ENCODE measurements at regions not wholly inside any gene's neighbourhood (a gene's known extent, or its start where the extent isn't known, plus 50 kb on each side); places are given as distances from the start of the nearest gene placed in this dataset.

DNA sequence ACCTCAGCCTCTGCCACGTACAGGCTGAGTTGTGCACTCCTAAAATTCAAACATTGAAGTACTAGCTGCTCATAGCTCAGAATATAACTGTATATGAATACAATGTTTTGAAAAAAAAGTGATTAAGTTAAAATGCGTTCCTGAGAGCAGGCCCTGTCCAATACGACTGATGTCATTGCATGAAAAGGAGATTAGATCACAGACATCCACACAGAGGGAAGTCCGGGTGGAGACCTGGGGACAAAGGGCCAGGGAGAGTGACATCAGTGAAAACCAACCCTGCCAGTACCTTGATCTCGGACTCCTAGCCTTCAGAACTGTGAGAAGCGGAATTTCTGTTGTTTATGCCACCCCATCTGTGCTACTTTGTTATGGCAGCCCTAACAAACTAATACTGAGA, 311.4 kb upstream of the NR2F2 start:
- no peak for DNase-seq

DNA sequence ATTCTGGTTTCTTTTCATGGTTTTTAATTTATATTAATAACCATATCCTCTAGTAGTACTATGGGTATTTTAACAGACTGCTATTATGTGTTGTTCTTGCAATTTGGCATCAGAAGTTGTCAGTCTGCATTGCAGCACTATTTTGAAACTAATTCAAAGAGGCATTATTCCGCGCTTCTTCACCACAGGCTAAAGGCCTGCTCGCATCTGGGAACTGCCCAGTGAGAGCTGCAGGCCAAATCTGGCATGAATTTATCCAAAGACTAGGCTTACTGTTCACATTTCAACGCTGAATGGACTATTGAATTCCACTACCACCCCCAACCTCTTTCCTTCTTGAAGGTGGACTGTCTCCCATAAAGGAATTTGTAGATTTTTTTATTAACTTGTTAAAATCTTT, 310.4 kb upstream of the NR2F2 start:
- no peak for DNase-seq

DNA sequence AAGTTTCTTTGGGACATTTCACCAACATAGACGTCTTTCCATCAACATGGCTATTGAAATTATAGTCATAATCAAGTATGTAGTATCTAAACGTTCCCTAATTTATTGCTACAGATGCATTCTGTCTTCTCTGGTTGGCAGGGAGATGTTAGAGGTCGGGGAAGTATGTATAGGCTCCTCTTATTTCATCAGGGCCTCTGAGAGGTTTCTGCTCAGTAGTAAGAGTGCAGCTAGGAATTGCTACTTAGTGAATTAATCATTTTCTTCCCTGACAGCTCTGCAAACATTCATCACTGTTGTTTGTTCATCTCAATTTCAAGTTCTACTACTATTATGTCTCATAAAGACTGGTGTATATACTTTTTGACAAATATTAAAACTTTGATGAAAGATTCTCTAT, 309.7 kb upstream of the NR2F2 start:
- DNase-seq, result no peak

DNA sequence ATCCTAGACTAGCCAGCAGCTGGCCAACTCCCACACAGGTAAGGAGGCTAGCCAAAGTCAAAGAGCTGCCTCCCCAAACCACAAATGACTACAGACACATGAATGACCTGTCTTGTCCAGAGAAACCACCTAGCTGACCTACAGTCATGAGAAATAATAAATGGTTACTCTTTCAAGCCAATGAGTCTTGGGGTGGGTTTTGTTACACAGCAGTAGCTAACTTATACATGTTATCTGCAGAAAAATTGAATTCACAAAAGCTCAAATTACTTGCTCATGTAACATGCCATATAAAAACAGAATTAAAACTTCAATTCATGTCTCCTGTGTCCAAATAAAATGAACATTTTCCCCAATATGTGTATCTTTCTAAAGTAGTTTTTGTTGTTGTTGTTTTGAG, 307.4 kb upstream of the NR2F2 start:
- no peak for DNase-seq

DNA sequence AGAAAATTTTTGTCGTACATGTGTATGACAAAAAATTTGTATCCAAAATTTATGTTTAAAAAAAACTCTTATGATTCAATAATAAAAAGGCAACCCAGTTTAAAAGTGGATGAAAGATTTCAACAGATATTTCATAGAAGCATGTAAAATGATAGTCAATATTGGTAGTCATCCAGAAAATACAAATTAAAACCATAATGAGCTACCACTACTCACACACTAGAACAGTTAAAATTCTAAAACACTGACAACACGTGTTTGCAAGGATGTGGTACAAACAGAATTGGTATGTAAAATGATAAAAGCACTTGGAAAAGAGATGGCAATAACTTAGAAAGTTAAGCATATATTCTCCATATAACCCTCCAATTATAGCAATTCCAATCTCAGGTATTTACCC, 303.0 kb upstream of the NR2F2 start:
- DNase-seq, result no peak

DNA sequence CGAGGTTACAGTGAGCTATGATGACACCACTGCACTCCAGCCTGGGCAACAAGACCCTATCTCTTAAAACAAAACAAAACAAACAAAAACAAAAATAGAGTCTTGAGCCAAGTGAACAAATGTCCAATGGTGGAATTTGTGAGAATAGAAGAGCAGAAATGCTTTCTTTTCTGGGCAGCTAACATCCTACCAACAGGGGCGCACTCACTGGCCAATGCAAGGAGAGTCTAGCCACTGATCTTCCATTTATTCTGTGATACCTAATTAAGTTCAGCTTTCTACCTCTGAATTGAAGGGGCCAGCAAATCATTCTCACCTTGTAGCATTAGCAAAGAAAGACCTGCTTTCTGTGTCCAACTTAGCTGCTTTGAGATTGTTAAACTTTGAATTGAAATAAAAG, 301.9 kb upstream of the NR2F2 start:
- no peak for DNase-seq

DNA sequence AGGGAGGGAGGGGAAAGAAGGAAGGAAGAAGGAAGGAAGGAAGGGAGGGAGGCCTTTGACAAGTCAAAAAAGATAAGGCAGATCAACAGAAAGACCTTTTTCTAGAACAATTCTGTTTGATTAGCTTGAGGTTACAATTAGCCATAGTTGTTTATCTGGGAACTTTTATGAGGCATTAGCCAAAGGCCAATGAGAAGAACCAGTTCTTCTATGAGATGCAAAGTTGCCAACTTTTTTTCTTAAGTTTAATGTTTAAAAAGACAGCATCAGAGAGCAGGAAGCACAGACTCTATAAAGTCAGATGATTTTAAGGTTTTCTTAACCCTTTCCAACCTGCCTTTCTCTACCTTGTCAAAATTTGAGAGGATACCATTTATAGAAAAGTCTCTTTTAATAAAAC, 301.3 kb upstream of the NR2F2 start:
- DNase-seq, result no peak

DNA sequence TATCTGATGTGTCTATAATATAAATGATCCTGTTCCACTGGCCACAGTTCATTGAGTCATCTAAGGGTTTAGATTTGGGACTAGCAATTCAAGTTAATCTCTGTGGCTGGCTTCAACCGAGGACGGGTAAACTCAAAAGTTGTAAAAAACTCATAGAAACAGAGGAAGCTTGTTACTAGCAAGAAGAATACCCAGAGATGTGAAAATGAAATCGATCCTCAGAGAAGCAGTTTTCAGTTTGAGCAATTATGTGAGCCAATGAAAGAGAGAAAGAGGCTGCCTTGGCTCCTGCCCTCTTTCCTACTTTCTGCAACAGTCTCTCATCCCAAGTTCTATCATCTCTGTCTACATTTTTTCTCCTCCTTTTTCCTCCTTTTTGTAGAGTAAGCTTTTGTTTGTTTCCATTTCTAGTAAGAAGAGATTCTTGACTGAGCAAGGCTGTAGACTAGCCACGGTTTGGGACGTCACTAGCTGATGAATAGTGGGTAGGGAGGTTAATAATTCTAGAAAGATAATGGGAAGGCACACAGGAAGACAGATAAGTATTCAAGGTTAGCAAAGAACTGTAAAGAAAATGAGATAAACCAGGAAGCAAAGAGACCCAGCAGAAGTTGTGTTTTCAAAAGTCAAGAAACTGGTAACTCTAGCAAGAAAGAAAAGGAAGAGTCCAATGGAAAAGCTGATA, 298.9 kb upstream of the NR2F2 start:
- DNase-seq, result no peak

DNA sequence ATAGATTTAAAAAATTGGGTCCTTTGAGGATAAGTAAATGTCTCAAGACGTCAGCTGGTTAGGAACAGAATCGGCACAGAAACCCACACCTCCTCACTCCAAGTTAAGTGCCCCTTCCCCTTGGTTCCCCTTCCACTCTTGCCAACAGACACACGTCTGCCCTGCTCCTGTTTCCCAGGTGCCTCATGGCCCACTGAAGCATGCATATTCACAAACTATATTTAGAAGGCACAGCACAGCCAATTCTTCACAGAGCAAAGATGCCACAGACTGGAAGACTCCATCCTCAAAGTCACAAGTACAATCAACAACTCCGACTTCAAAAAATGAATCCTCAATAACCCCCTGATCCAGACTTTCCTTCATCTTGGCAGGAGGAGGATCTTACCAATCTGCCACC, 295.4 kb upstream of the NR2F2 start:
- DNase-seq, result no peak

DNA sequence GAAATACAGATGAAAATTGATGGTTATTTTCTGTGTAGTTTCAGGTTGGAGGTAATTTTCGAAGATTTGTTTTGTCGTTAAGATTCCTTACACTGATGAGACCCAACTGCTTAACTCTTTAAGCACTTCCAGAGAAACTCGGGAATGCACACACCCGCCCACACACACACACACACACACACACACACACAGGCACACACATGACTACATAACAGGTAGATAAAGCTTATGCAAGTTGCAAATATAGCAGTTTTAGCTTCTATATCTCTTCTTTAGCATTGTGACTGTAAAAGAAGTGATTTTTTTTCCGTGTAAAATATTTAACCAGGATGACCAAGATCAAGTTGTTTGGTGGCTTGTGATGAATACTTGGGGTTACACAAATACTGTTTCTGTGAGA, 294.9 kb upstream of the NR2F2 start:
- no peak for DNase-seq

DNA sequence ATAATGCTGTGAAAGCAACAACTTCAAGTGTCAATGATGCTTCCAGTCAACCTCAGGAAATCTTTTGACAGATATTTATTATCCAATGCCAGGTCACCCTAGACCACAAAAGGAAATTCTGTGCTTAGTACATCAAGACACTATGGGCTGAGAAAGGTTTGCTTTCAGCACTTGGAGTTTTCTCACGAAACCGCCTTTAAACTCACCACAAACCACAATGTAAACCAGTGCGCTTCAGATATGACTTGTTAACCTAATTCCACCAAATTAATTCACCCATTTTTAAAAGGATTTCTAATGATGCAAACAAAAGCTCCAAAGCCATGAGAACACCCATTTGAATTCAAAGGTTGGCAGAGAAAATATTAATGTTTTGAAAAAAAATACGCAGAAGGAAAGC, 292.9 kb upstream of the NR2F2 start:
- no peak for DNase-seq

DNA sequence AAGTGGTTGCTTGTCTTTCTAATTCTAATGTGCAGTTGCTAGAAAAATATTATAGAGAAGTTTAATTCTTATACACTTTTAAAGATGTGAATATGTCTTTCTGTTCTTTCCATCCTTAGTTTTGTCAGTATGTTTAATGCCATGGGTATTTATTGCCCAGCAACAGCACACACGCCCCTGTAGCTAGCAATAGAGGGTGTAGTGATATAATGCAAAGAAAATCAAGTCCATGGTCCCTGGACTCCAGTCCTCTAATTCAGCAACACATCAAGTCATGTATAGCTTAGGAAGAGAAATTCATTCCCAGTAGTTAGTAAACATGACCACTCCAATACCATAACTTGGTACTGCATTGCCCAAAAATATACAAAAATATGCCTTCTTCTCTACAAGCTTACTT, 292.4 kb upstream of the NR2F2 start:
- no peak for DNase-seq

DNA sequence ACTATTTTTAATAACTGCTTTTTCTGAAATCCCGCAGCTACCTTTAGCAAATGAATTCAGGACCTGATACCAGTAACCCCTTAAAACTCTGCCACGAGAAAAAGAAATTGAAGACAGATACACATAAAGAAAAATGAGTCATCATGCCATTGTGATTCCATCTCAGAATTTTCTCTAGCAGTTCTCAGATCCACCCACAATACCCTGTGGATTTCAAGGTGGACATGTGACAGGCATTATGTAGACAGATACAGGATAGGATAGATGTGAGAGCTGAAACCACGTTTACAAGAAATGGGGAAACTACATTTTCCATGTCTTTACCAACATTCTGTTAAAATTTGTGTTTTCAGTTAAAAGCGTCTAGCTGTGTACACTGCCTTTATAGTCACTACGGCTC, 291.9 kb upstream of the NR2F2 start:
- no peak for DNase-seq

DNA sequence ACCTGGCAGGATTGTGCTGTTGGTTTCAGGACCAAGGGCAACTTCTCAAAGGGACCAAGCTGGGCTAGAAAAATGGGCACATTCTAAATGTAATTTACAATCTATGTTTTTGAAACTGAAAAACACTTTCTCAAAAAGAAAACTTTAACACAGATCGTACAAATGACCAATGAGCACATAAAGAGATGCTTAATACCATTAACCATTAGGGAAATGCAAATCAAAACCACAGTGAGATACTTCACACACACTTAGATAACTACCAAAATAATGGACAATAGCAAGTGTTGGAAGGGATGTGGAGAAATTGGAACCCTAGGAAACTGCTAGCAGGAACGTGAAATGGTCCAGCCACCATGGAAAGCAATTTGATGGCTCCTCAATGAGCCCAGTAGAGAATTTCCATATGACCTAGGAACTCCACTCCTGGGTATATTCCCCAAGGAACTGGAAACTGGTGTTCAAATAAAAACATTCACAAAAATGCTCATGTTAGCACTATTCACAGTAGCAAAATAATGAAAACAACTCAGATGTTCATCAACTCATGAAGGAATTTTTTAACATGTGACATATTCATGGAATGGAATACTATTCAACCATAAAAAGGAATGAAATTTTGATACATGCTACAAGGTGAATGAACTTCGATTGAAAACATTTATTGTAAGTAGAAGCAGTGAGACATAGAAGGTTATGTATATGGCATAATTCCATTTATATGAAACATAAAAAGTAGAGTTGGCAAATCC, 288.3 kb upstream of the NR2F2 start:
- no peak for DNase-seq

DNA sequence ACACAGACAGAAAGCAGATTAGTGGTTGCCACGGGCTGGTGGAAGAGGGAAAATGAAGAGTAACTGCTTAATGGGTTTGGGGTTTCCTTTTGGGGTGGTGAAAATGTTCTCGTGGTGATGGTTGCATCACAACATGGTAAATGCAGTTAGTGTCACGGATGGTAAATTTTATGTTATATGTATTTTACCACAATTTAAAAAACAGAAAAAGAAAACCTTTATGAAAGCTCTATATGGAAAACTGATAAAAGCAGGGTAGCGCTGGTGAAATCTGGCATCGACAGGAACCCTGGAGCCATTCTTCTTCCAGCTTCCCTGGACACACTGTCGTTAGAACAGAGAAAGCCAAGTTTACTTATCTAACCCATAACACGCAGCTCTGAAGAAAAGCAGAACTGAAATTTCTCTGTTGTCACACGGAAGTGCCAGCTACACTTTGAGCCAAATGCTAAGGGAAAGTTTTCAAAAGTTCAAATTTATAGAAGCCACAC, 287.7 kb upstream of the NR2F2 start:
- DNase-seq, result peak; percentile 25 to 44

DNA sequence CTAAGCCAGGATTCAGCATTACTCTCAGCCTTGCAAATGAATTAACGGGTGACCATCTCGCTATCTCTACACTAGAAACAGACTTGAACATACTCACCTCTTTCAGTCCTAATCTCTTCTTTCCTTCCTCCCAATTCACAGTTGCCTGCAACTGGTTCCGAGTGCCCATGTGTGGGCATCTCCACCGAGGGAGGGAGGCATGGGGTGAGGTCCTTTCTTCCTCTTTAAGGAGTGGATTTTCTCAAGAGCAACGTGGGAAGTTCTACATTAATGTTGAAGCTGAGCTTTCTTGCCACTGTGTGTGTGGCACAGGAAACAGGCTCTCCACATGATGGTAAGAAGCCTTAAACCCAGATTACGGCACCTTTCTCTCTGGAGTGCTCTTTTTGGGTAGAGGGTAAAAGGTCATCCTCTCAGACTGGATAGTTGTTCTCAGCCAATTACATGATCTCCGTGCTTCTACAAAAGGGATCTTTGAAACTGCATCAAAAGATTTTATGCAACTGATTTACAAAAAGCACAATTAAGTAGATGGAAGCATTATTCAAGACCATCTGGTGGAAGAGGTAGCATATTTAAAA, 286.8 kb upstream of the NR2F2 start:
- peak in 1 of 2 donors; percentile 57 for DNase-seq

DNA sequence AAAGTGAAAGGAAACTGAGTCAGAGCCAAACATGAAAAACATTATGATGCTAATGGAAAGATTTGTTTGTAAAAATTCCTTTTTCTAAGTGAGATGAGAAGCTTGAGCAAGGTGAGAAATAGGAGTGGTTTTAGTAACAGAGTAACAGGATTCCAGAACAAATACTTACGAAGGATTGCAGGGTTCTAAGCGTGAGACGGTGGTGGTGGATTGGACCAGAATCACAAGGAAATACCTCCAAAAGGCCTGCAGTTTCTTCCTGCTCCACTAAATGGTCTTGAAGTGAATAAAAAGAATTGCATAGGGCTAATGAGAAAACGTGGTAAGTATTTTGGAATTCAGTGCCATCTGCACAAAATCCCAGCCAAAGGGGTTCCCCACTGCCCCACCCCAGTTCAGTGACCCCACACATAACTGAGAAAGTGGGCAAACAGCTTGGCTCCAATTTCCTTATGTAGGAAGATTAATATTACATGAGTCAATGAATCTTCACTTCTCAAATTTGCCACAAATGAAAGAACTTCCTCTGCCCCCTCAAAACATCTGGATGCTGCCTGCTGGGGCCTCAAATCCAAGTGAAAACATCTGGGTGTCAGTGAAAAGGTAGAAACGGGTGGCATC, 283.8 kb upstream of the NR2F2 start:
- no peak for DNase-seq

DNA sequence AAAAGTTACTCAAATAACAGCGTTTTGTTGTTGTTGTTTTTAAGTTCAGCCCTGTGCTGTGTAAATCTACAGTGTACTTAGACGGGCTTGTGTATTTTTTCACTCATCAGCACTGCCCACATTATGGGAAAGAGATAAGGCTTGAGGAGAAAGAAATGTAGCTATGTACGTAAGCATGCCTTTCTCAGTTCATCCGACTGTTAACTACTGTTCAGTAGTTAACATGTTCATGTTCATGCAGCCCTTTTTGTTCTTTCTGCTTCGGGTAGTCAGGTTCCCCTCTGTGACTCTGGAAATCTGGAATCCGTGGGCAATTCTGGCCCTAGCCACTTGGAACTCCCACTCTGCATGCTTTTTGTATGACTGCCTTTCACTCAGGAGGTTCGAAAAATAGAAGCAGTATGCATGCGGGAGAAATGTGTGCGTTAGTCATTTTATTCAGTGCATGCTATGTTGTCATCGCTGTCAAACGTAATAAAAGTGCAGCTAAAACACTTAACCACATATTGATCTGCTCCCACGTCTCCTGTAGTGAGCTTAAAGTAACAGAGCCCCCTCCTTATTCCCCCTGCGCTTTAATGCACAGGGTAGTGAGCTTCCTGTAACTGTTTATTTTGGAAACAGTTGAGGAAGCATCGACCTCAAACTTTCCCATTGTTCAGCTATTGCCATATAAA, 283.1 kb upstream of the NR2F2 start:
- DNase-seq, result peak in 1 of 2 donors; percentile 9

DNA sequence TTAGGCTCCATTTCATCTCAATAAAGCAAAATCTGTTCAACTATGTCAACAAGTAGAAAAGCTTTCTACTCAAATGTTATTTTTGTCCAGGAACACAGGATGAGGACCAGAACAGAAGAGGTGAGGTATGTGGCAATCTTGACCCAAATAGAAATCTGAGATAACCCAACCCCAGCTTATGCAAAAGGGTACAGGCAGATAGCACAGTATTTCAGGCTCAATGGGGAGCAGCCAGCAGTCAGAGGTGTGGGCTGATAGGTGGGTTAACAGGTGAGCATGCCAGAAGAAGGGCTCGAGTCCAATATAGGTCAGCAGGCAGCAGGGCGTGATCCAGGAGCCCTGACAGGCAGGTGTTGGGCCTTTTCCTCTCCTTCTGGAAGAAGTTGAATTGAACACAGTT, 281.2 kb upstream of the NR2F2 start:
- no peak for DNase-seq

DNA sequence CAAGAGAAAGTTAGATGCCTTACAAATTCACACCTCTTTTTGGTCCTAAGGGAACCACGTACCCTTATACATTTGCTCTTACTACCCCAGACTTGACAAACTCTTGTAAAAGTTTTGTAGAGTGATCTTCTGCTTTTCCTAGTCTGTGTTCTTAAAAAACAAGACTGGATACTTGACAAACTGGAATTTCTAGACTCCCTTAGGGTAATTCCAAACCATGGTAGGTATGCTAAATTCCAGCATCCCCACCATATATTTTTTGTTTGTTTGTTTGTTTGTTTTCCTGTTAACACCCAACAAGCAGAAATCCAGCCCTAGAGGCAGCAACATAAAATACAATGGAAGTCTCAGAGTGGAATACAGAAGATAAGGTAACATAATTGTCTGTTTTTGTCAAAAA, 280.7 kb upstream of the NR2F2 start:
- no peak for DNase-seq

DNA sequence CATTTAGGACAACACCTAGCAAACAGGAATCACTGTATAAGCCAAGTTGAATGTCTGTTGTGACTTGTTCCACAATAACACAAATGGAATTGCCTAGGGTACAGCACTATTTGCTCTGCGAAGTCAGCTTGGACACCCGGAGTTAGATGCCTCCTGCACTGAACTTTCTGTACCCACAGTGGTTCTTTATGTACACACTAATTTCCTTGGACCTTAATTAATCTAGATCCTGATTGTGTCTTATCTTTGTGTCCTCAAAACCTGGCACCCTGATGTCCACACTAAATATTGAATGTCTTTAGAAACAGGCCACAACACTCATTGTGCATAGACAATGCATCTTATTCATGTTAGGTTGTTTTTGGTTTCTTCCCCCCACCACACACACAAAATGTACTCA, 278.9 kb upstream of the NR2F2 start:
- no peak for DNase-seq

DNA sequence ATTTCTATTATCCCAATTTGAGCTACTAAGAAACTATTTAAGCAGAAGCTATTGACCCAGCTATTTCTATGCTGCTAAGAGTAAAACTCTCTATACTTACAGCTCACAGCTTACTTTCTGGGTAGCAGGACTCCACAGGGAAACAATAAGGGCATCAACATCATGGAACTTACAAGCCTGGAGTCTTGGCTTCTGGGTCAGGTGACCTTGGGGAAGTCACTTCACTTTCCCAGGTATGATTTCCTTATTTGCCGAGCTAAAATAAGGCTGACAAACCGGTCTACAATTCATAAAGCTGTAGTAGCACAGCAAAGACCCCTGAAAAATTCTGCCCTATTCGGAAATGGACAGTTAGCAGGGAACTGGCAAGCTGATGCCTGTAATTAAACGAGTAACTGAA, 278.3 kb upstream of the NR2F2 start:
- no peak for DNase-seq

DNA sequence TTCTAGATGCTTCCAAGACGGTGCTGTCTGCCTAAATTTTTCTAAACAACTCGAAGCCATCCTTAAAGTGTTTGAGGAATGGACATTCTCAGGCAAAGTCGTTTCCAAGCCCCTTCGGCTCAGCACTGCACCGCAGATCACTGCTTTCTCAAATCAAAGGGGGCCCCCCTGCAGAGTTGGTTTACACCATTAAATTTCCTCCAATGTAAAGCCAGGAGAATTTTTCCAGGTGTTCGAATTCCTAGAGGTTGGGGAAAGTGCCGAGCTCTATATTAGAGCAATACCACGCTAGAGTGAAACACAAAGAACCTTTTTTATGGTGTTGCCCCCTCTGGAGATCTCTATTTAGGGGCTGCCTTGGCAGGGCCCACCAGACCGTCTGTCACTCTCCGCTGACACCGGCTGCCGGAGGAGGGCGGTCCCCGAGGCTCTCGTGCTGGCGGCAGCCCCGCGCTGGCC, 277.9 kb upstream of the NR2F2 start:
- DNase-seq, result no peak
